ENCODE measurements at regions not wholly inside any gene's neighbourhood (a gene's known extent, or its start where the extent isn't known, plus 50 kb on each side); places are given as distances from the start of the nearest gene placed in this dataset.

GRCh38 chr3:178059119-178059518 is 477.1 kb upstream of the KCNMB2 start:
- no peak for TF ChIP-seq CTCF (IDR thresholded peaks at IDR 0.05)
- no peak for TF ChIP-seq POLR2A (IDR thresholded peaks at IDR 0.05)
